ENCODE measurements at regions not wholly inside any gene's neighbourhood (a gene's known extent, or its start where the extent isn't known, plus 50 kb on each side); places are given as distances from the start of the nearest gene placed in this dataset.

DNA sequence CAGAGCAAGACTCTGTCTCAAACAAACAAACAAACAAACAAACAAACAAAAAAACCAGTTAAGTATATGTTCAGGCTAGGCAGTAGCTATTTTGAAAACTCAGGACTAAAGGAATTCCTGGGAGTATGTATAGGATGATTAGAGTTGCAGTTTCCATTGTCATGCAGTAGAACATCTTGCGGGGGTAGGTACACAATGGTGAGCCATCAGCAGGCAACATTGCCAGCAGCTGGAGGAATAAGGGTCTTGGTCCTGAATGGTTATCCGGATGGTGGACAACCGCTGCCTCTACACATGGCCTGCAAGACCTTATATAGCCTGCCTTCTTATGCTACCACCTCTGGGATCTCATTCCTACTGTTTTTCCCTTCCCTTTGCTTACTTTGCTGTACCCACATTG lies 297.5 kb downstream of the SOX4 start:
- H3K36me3 Mint-ChIP-seq, result peaks cover 21% of the 10 kb centered on the region
- DNase-seq (ENCODE audit: extremely low spot score, unreplicated experiment), result no peak
- H3K27me3 Mint-ChIP-seq, result no peaks in the 10 kb centered on the region
- no peak overlapping the region for H3K4me3 Mint-ChIP-seq
- H3K27ac Mint-ChIP-seq, result no peak overlapping the region
- TF ChIP-seq, protein P1, sequence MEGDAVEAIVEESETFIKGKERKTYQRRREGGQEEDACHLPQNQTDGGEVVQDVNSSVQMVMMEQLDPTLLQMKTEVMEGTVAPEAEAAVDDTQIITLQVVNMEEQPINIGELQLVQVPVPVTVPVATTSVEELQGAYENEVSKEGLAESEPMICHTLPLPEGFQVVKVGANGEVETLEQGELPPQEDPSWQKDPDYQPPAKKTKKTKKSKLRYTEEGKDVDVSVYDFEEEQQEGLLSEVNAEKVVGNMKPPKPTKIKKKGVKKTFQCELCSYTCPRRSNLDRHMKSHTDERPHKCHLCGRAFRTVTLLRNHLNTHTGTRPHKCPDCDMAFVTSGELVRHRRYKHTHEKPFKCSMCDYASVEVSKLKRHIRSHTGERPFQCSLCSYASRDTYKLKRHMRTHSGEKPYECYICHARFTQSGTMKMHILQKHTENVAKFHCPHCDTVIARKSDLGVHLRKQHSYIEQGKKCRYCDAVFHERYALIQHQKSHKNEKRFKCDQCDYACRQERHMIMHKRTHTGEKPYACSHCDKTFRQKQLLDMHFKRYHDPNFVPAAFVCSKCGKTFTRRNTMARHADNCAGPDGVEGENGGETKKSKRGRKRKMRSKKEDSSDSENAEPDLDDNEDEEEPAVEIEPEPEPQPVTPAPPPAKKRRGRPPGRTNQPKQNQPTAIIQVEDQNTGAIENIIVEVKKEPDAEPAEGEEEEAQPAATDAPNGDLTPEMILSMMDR (conservative IDR thresholded peaks at IDR 0.05), result no peak
- peaks cover 20% of the 10 kb centered on the region for H3K4me1 Mint-ChIP-seq (ENCODE audit: unreplicated experiment)
- peaks cover 7% of the 10 kb centered on the region for H3K9me3 Mint-ChIP-seq

DNA sequence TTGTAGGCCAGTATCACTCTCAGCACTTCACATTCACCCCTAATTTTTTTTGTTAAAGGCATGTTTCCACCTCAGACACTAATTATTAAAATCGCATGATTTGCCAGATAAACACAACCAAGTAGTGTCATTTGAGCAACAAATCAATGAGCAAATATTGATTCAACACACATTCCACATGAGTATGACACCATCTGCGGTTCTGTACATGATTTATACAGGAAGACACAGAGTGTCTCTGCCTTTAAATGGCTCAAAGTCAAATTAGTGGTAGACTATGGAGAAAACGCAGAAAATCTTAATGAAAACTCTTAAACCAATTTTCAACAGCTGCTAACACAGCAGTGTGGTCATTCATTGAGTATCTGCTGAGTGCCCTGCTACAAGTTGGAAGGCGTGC lies 300.2 kb downstream of the SOX4 start:
- TF ChIP-seq, protein P1 (conservative IDR thresholded peaks at IDR 0.05), result no peak
- Mint-ChIP-seq H3K9me3 (peaks cover 7% of the 10 kb centered on the region), H3K27ac (no peak overlapping the region), H3K4me3 (no peak overlapping the region), H3K36me3 (peaks cover 31% of the 10 kb centered on the region), H3K4me1 (ENCODE audit: unreplicated experiment) (peaks cover 30% of the 10 kb centered on the region), H3K27me3 (no peaks in the 10 kb centered on the region)
- no peak for DNase-seq (ENCODE audit: extremely low spot score, unreplicated experiment)

DNA sequence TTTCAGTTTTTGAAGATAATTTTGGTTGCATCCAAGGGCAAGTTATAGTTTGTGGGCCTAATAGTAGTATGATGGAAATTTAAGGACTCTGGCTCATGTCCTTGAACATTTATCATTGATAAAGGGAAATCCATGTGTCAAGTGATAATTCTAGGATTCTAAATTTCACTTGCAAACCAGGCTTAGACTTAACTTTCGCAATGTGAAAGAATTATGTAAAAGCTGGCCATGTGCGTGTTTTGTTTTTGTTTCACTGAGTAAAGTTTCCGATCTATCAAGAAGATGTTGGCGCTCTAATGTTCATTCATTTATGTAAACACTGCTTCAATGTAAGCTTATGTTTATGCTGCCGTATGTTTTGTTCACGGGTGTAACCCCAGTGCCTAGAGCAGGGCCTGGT lies 302.0 kb downstream of the SOX4 start:
- peaks cover 16% of the 10 kb centered on the region for H3K9me3 Mint-ChIP-seq
- H3K4me1 Mint-ChIP-seq (ENCODE audit: unreplicated experiment), result peaks cover 34% of the 10 kb centered on the region
- H3K4me3 Mint-ChIP-seq, result no peak overlapping the region
- peaks cover 39% of the 10 kb centered on the region for H3K36me3 Mint-ChIP-seq
- no peak overlapping the region for H3K27ac Mint-ChIP-seq
- no peaks in the 10 kb centered on the region for H3K27me3 Mint-ChIP-seq
- TF ChIP-seq, protein P1 (conservative IDR thresholded peaks at IDR 0.05), result no peak
- DNase-seq (ENCODE audit: extremely low spot score, unreplicated experiment), result no peak

DNA sequence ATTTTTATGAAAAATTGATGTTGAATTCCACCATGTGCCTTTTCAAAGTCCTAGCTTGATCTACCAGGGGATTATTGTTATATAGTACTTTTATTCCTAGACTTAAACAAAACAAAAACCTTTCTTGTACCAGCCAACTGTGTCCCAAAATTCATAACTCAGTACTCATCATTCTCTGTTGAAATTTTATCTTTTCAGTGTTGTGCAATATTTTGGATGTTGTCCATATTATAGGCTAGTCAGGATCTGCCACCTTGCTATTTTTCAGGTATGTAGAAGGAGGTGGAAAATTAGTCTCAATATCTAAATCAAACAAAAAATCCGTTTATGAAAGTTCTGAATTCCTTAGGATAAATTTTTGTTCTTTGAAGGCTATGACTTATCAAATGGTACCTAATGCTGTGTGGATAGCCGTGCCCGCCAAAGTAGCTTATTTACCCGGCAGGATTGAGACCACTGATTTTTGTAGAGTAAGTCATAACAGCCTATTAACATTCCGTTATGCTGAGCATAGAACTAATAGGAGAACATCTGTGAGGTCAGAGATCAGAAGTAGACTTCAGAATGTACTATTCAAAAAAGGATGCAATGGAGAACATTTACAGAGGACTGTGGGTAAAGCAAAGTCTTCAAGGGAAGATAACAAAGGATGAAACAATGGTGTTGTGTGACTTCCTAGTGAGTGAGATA lies 304.7 kb downstream of the SOX4 start:
- Mint-ChIP-seq H3K27ac (no peak overlapping the region), H3K4me3 (no peak overlapping the region), H3K9me3 (peaks cover 18% of the 10 kb centered on the region), H3K36me3 (peaks cover 35% of the 10 kb centered on the region), H3K4me1 (ENCODE audit: unreplicated experiment) (peaks cover 41% of the 10 kb centered on the region), H3K27me3 (no peaks in the 10 kb centered on the region)
- TF ChIP-seq, protein P1 (conservative IDR thresholded peaks at IDR 0.05), result no peak
- DNase-seq (ENCODE audit: extremely low spot score, unreplicated experiment), result no peak

DNA sequence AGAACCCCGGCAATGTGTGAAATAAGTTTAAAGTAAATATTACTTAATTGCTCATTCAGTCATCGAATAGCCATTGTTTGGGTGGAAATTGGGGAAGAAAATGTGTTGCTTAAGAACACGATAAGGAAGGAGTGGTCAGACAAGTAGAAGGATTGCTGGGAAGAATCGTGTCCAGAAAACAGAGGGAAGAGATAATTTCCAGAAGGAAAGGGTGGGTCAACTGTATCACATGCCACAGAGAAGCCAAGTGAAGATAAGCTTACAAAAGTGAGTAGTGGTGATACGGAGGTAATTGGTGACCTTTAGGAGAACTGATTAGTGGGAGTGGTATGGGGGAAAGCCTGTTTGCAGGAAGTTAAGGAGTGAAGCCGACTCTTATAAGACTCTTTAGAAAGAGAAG lies 306.2 kb downstream of the SOX4 start:
- peaks cover 22% of the 10 kb centered on the region for H3K9me3 Mint-ChIP-seq
- no peaks in the 10 kb centered on the region for H3K27me3 Mint-ChIP-seq
- H3K27ac Mint-ChIP-seq, result no peak overlapping the region
- TF ChIP-seq, protein P1 (conservative IDR thresholded peaks at IDR 0.05), result no peak
- DNase-seq (ENCODE audit: extremely low spot score, unreplicated experiment), result no peak
- no peak overlapping the region for H3K4me3 Mint-ChIP-seq
- peaks cover 35% of the 10 kb centered on the region for H3K4me1 Mint-ChIP-seq (ENCODE audit: unreplicated experiment)
- peaks cover 34% of the 10 kb centered on the region for H3K36me3 Mint-ChIP-seq

Data from type B pancreatic cell (in vitro differentiated cells).